HEK293T (cell line): ENCODE measurements at regions not wholly inside any gene's neighbourhood (a gene's known extent, or its start where the extent isn't known, plus 50 kb on each side); places are given as distances from the start of the nearest gene placed in this dataset.

Experiments used
- FOXM1 ChIP-seq: fragments of 450-650 bp; IDR thresholded peaks from 2 replicates; pipeline ENCODE4 v1.6.1; 2017; ENCODE audit warnings: mild to moderate bottlenecking, borderline replicate concordance
- NFRKB ChIP-seq: fragments of 450-650 bp; IDR thresholded peaks from 2 replicates; pipeline ENCODE4 v1.6.1; 2016; ENCODE audit warnings: mild to moderate bottlenecking, moderate library complexity
- SUZ12 ChIP-seq: fragments of 450-650 bp; IDR thresholded peaks from 2 replicates; pipeline ENCODE4 v1.6.1; 2016; ENCODE audit warnings: mild to moderate bottlenecking
- ZNF384 ChIP-seq: fragments of 450-650 bp; IDR thresholded peaks from 2 replicates; pipeline ENCODE4 v1.6.1; 2016

DNA sequence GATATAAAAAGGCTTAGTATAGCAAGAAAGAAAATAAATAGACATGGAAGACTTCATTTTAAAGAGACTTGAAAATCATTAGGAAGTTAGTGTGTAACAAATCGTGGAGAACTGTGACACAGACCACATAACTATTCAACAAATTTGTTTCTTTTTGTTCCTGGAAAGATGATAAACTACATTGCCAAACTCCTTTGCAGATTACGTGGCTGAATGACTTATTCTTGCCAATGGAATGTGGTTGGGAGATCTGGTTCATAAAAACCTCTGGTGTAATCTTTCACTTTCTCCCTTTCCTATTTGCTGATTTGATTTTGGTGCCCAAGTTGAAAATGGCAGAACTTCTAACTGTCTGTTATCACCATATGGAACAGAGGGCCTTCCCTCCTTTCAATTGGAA is 328.9 kb upstream of the MEF2C start:
- no peak for TF ChIP-seq SUZ12
- TF ChIP-seq FOXM1 = no peak
- no peak for TF ChIP-seq NFRKB
- no peak for TF ChIP-seq ZNF384
